ENCODE measurements at regions not wholly inside any gene's neighbourhood (a gene's known extent, or its start where the extent isn't known, plus 50 kb on each side); places are given as distances from the start of the nearest gene placed in this dataset.

GRCh38 chr11:131246156-131246555 lies 124.3 kb upstream of the NTM start:
- no peak for TF ChIP-seq CTCF (IDR thresholded peaks at IDR 0.05)
- no peaks in the 10 kb centered on the region for H3K36me3 ChIP-seq
- 9 to 20% methylated on average over 3 of the region's 3 CpGs for WGBS, 2 donors
- DNase-seq, result no peak
- intact Hi-C loops (cut with DNase I), result loop anchor here in 9 of 10 donors (5.0 to 10.0 kb wide), 6 partner anchors 256 to 429 kb away; no protein-coding TSS in a partner anchor
- no peak overlapping the region for H3K27ac ChIP-seq
- peaks cover 0 to 60% (median 37%) of the 10 kb centered on the region in 7 donors for H3K27me3 ChIP-seq
- no peak for ATAC-seq
- H3K4me1 ChIP-seq, result peaks cover 0 to 7% (median 0%) of the 10 kb centered on the region in 9 donors
- no peaks in the 10 kb centered on the region for H3K9me3 ChIP-seq
- H3K4me3 ChIP-seq, result no peak overlapping the region

- Histone ChIP-seq H3K4me1 (peaks cover 0 to 7% (median 0%) of the 10 kb centered on the region in 9 donors), H3K36me3 (no peaks in the 10 kb centered on the region), H3K9me3 (no peaks in the 10 kb centered on the region), H3K27ac (no peak overlapping the region), H3K4me3 (no peak overlapping the region), H3K27me3 (peaks cover 0 to 61% (median 37%) of the 10 kb centered on the region in 7 donors)
- 17 to 18% methylated on average over 15 of the region's 15 CpGs for WGBS, 2 donors
- DNase-seq (peak; percentile 8 to 41), ATAC-seq (peak in 7 of 8 donors; percentile 28 to 86 (median 56))
- intact Hi-C loops (cut with DNase I), result loop anchor here in 9 of 10 donors (5.0 to 10.0 kb wide), 6 partner anchors 256 to 428 kb away; no protein-coding TSS in a partner anchor
- peak; percentile 30 to 61 (median 52) for TF ChIP-seq CTCF (IDR thresholded peaks at IDR 0.05)
Observed at GRCh38 chr11:131246663-131247062, 123.8 kb upstream of the NTM start.

GRCh38 chr11:131248588-131248987 lies 121.8 kb upstream of the NTM start:
- 73 to 82% methylated on average over 2 of the region's 2 CpGs for WGBS, 2 donors
- ATAC-seq (no peak), DNase-seq (no peak)
- Histone ChIP-seq H3K4me3 (no peak overlapping the region), H3K27ac (no peak overlapping the region), H3K9me3 (no peaks in the 10 kb centered on the region), H3K27me3 (peaks cover 0 to 66% (median 34%) of the 10 kb centered on the region in 7 donors), H3K4me1 (peaks cover 0 to 7% (median 0%) of the 10 kb centered on the region in 9 donors), H3K36me3 (no peaks in the 10 kb centered on the region)
- TF ChIP-seq CTCF (IDR thresholded peaks at IDR 0.05), result no peak
- intact Hi-C loops (cut with DNase I), result loop anchor here in 9 of 10 donors (5.0 to 10.0 kb wide), 6 partner anchors 254 to 426 kb away; no protein-coding TSS in a partner anchor

- DNase-seq (no peak), ATAC-seq (no peak)
- TF ChIP-seq CTCF (IDR thresholded peaks at IDR 0.05), result no peak
- intact Hi-C loops (cut with DNase I), result no loop called here
- no peaks in the 10 kb centered on the region for H3K36me3 ChIP-seq
- 13 to 14% methylated on average over 5 of the region's 5 CpGs for WGBS, 2 donors
- peaks cover 0 to 37% (median 0%) of the 10 kb centered on the region in 7 donors for H3K27me3 ChIP-seq
- H3K9me3 ChIP-seq, result no peaks in the 10 kb centered on the region
- no peak overlapping the region for H3K4me3 ChIP-seq
- no peak overlapping the region for H3K27ac ChIP-seq
- peaks cover 0 to 7% (median 0%) of the 10 kb centered on the region in 9 donors for H3K4me1 ChIP-seq
Observed at GRCh38 chr11:131253142-131253655, 117.2 kb upstream of the NTM start.

All from heart right ventricle (tissue), 16 donors.